B cell (primary cell): ENCODE measurements at regions not wholly inside any gene's neighbourhood (a gene's known extent, or its start where the extent isn't known, plus 50 kb on each side); places are given as distances from the start of the nearest gene placed in this dataset.

Source experiments
- ATAC-seq: fragments of 200-7000 bp; cut with Tn5 transposase; one replicate; pipeline ENCODE4 v1.10.0; 2021; ENCODE audit warnings: low read depth, mild to moderate bottlenecking, moderate number of reproducible peaks, moderate library complexity
- CTCF ChIA-PET: fragments of 350-600 bp; sonication (Branson Sonifier 250); formaldehyde crosslinking; loops from one replicate; lab custom pipeline; 2021; ENCODE audit warnings: antibody characterized with exemption, inconsistent platforms; lab: Charles Lee
- POLR2A ChIA-PET: fragments of 350-600 bp; sonication (Branson Sonifier 250); formaldehyde crosslinking; loops from one replicate; lab custom pipeline; 2021; ENCODE audit warnings: antibody characterized with exemption; lab: Charles Lee
- DNase-seq: peaks from one replicate; pipeline ENCODE4 v3.0.0; 2013
- H2AFZ ChIP-seq: 2 replicates; pipeline ENCODE4 v1.6.1; 2012; ENCODE audit warnings: mild to moderate bottlenecking, low read depth, low read length; ENCODE audit not compliant: insufficient read depth, poor library complexity, severe bottlenecking
- H3K27ac ChIP-seq, 2 donors: 1 replicate in 1 of 2; 2 replicates in 1 of 2; pipeline ENCODE4 v1.5.1; 2012 to 2013; ENCODE audit warnings: low read length in 2 of 2, mild to moderate bottlenecking in 2 of 2, moderate library complexity in 1 of 2
- H3K27me3 ChIP-seq, 4 experiments: fragments of 200-600 bp in 1 of 4; sonication (generic) in 1 of 4; replicated peaks in 1 of 4; 1 replicate in 2 of 4; 2 replicates in 2 of 4; pipeline versions ENCODE4 v1.6.1 to v1.7.0; 2013 to 2016; ENCODE audit warnings: low read length in 3 of 4, mild to moderate bottlenecking in 2 of 4, mixed read lengths in 1 of 4, moderate library complexity in 1 of 4; ENCODE audit not compliant: insufficient read depth in 4 of 4, control insufficient read depth in 3 of 4; ENCODE audit errors: control extremely low read depth in 1 of 4
- H3K36me3 ChIP-seq, 2 experiments: replicated peaks in 1 of 2; 1 replicate in 1 of 2; 2 replicates in 1 of 2; pipeline versions ENCODE4 v1.6.1 to v1.7.1; 2013; ENCODE audit warnings: low read length in 1 of 2; ENCODE audit not compliant: insufficient read depth in 2 of 2, control insufficient read depth in 1 of 2; ENCODE audit errors: control extremely low read depth in 1 of 2, extremely low read depth in 1 of 2
- H3K4me1 ChIP-seq, 2 donors: fragments of 200-600 bp in 1 of 2; sonication (generic) in 1 of 2; 1 replicate in 1 of 2; 2 replicates in 1 of 2; pipeline versions ENCODE4 v1.5.1 to v1.6.1; 2013 to 2017; ENCODE audit warnings: low read length in 2 of 2; ENCODE audit not compliant: control insufficient read depth in 2 of 2, insufficient read depth in 2 of 2
- H3K4me2 ChIP-seq: replicated peaks from 2 replicates; pipeline ENCODE3; 2012; ENCODE audit warnings: mild to moderate bottlenecking, low read depth, low read length; ENCODE audit not compliant: poor library complexity, severe bottlenecking
- H3K4me3 ChIP-seq, 5 experiments: fragments of 200-600 bp in 1 of 5; sonication (generic) in 1 of 5; 1 replicate in 3 of 5; 2 replicates in 2 of 5; pipeline versions ENCODE4 v1.5.1 to v1.7.0; 2011 to 2016; ENCODE audit warnings: low read length in 4 of 5, mild to moderate bottlenecking in 4 of 5, low read depth in 2 of 5, control low read depth in 1 of 5, moderate library complexity in 1 of 5; ENCODE audit not compliant: insufficient read depth in 1 of 5; ENCODE audit errors: control extremely low read depth in 1 of 5, extremely low read depth in 1 of 5
- H3K79me2 ChIP-seq: fragments of 200-600 bp; sonication (generic); one replicate; pipeline ENCODE4 v1.6.0; 2016; ENCODE audit warnings: low read length; ENCODE audit not compliant: control insufficient read depth, insufficient read depth
- H3K9ac ChIP-seq: fragments of 200-600 bp; sonication (generic); 2 replicates; pipeline ENCODE4 v1.6.1; 2017; ENCODE audit warnings: mild to moderate bottlenecking, low read length, moderate library complexity
- H3K9me3 ChIP-seq, 3 donors: one replicate each; pipeline versions ENCODE4 v1.6.1 to v1.7.1; 2013; ENCODE audit warnings: low read length in 2 of 3; ENCODE audit not compliant: control insufficient read depth in 2 of 3, insufficient read depth in 1 of 3; ENCODE audit errors: control extremely low read depth in 1 of 3
- H4K20me1 ChIP-seq: 2 replicates; pipeline ENCODE4 v1.6.0; 2012; ENCODE audit warnings: mild to moderate bottlenecking, low read length; ENCODE audit not compliant: insufficient read depth, control insufficient read depth, poor library complexity, severe bottlenecking
- H3K27ac Mint-ChIP-seq: one replicate; pipeline ENCODE4 v1.8.0; 2021; ENCODE audit warnings: mixed read lengths
- H3K27me3 Mint-ChIP-seq: one replicate; pipeline ENCODE4 v1.8.0; 2021; ENCODE audit warnings: mixed read lengths
- H3K4me1 Mint-ChIP-seq: one replicate; pipeline ENCODE4 v1.8.0; 2021; ENCODE audit warnings: mixed read lengths
- H3K4me3 Mint-ChIP-seq: one replicate; pipeline ENCODE4 v1.8.0; 2021; ENCODE audit warnings: mixed read lengths
- H3K9me3 Mint-ChIP-seq: one replicate; pipeline ENCODE4 v1.8.0; 2022; ENCODE audit warnings: mixed read lengths; ENCODE audit not compliant: insufficient read depth
- EZH2 ChIP-seq: IDR thresholded peaks from 2 replicates; pipeline ENCODE4 v1.6.1; 2012; ENCODE audit warnings: borderline replicate concordance, low read depth, mild to moderate bottlenecking, moderate library complexity, low read length; ENCODE audit not compliant: insufficient read depth, poor library complexity, severe bottlenecking
- WGBS: methylation state at CpG from one replicate; pipeline ENCODE4 v1.1.5; 2013; ENCODE audit warnings: missing lambda C conversion rate; ENCODE audit not compliant: insufficient coverage; 5-methylcytosine and 5-hydroxymethylcytosine counted together
- intact Hi-C: fragments of 100-400 bp; cut with micrococcal nuclease; formaldehyde crosslinking; loops from one replicate; pipeline ENCODE4 v1.10.0; 2022
- TF ChIP-seq, protein P1 (sequence below): fragments of 200-600 bp; IDR thresholded peaks from one replicate; pipeline ENCODE4 v1.8.0; 2022; ENCODE audit warnings: antibody characterized with exemption, mild to moderate bottlenecking

DNA sequence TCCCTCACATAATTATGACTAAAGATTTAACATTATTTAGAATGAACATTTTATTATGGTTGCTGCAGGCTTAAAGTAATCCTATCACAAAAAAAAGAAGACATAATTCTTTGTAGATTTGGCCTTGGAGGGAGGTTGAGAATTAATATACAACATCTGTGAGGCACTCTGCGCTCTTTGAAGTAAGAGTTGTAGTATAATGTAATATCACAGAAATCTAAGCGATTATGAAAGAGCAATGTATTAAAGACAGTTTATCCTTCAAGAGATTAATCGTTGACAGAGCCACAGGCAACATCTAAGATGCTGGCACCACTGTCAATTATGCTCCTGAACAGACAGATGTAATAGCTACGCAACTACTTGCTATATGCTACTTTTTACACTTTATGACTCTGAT, 946.8 kb downstream of the GRIK2 start:
- POLR2A ChIA-PET = no interaction called here
- no CpG with 5 or more reads among the region's 4 CpGs for WGBS
- H3K27ac Mint-ChIP-seq = no peak overlapping the region

DNA sequence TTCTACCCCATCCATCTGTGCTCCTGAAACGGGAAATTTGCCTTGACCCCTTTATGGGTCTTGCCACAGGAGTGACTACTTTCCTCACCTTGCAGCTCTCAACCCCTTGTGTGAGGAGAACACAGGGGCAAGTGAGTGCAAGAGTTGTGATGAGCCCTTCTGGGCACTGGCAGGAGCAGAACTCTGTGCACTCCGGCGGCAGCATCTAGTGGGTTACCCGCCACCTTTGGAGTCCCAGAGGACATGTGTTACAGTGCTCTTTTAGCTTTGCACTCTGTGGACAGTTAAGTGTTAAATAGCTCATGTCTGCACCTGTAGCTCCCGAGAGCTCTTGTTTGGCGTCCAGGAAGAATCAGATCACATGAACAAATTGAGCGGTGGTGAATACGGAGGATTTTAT, 940.2 kb downstream of the GRIK2 start:
- Histone ChIP-seq H3K79me2 (no peaks in the 10 kb centered on the region), H3K27me3 (no peaks in the 10 kb centered on the region), H3K4me2 (no peak overlapping the region), H3K27ac (no peak overlapping the region), H4K20me1 (no peaks in the 10 kb centered on the region), H2AFZ (no peak overlapping the region), H3K4me3 (no peak overlapping the region), H3K9me3 (peaks cover 0 to 6% (median 0%) of the 10 kb centered on the region in 3 donors), H3K4me1 (no peaks in the 10 kb centered on the region), H3K9ac (no peak overlapping the region), H3K36me3 (no peaks in the 10 kb centered on the region)
- H3K27me3 Mint-ChIP-seq = no peaks in the 10 kb centered on the region
- no peak for ATAC-seq
- H3K27ac Mint-ChIP-seq = no peak overlapping the region
- ChIA-PET POLR2A (no interaction called here), CTCF (no interaction called here)
- DNase-seq = no peak
- intact Hi-C loops = no loop called here
- H3K4me3 Mint-ChIP-seq = no peak overlapping the region
- 97% methylated on average over 5 of the region's 8 CpGs for WGBS
- H3K9me3 Mint-ChIP-seq = peaks cover 2% of the 10 kb centered on the region
- TF ChIP-seq, protein P1, sequence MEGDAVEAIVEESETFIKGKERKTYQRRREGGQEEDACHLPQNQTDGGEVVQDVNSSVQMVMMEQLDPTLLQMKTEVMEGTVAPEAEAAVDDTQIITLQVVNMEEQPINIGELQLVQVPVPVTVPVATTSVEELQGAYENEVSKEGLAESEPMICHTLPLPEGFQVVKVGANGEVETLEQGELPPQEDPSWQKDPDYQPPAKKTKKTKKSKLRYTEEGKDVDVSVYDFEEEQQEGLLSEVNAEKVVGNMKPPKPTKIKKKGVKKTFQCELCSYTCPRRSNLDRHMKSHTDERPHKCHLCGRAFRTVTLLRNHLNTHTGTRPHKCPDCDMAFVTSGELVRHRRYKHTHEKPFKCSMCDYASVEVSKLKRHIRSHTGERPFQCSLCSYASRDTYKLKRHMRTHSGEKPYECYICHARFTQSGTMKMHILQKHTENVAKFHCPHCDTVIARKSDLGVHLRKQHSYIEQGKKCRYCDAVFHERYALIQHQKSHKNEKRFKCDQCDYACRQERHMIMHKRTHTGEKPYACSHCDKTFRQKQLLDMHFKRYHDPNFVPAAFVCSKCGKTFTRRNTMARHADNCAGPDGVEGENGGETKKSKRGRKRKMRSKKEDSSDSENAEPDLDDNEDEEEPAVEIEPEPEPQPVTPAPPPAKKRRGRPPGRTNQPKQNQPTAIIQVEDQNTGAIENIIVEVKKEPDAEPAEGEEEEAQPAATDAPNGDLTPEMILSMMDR = no peak
- no peak for TF ChIP-seq EZH2
- no peaks in the 10 kb centered on the region for H3K4me1 Mint-ChIP-seq

More for the DNA sequence above, 946.8 kb downstream of the GRIK2 start:
- no peak overlapping the region for H3K27ac ChIP-seq
- H3K27me3 ChIP-seq = no peaks in the 10 kb centered on the region
- H3K4me1 Mint-ChIP-seq = no peaks in the 10 kb centered on the region
- H4K20me1 ChIP-seq = no peaks in the 10 kb centered on the region
- no peak overlapping the region for H3K9ac ChIP-seq
- no peaks in the 10 kb centered on the region for H3K27me3 Mint-ChIP-seq
- no peaks in the 10 kb centered on the region for H3K79me2 ChIP-seq
- no peak overlapping the region for H3K4me3 Mint-ChIP-seq
- DNase-seq (no peak), ATAC-seq (no peak)
- no peaks in the 10 kb centered on the region for H3K4me1 ChIP-seq
- intact Hi-C loops = no loop called here
- no peak overlapping the region for H3K4me2 ChIP-seq
- CTCF ChIA-PET = no interaction called here
- H3K9me3 Mint-ChIP-seq = no peaks in the 10 kb centered on the region
- no peaks in the 10 kb centered on the region for H3K36me3 ChIP-seq
- H2AFZ ChIP-seq = no peak overlapping the region
- no peak overlapping the region for H3K4me3 ChIP-seq
- no peaks in the 10 kb centered on the region for H3K9me3 ChIP-seq
- TF ChIP-seq, protein P1 = no peak
- TF ChIP-seq EZH2 = no peak
